B cell (primary cell): ENCODE measurements at regions not wholly inside any gene's neighbourhood (a gene's known extent, or its start where the extent isn't known, plus 50 kb on each side); places are given as distances from the start of the nearest gene placed in this dataset.

Source experiments
- ATAC-seq: fragments of 200-7000 bp; cut with Tn5 transposase; one replicate; pipeline ENCODE4 v1.10.0; 2021; ENCODE audit warnings: low read depth, mild to moderate bottlenecking, moderate number of reproducible peaks, moderate library complexity
- CTCF ChIA-PET: fragments of 350-600 bp; sonication (Branson Sonifier 250); formaldehyde crosslinking; loops from one replicate; lab custom pipeline; 2021; ENCODE audit warnings: antibody characterized with exemption, inconsistent platforms; lab: Charles Lee
- POLR2A ChIA-PET: fragments of 350-600 bp; sonication (Branson Sonifier 250); formaldehyde crosslinking; loops from one replicate; lab custom pipeline; 2021; ENCODE audit warnings: antibody characterized with exemption; lab: Charles Lee
- DNase-seq: peaks from one replicate; pipeline ENCODE4 v3.0.0; 2013
- H2AFZ ChIP-seq: 2 replicates; pipeline ENCODE4 v1.6.1; 2012; ENCODE audit warnings: mild to moderate bottlenecking, low read depth, low read length; ENCODE audit not compliant: insufficient read depth, poor library complexity, severe bottlenecking
- H3K27ac ChIP-seq, 2 donors: 1 replicate in 1 of 2; 2 replicates in 1 of 2; pipeline ENCODE4 v1.5.1; 2012 to 2013; ENCODE audit warnings: low read length in 2 of 2, mild to moderate bottlenecking in 2 of 2, moderate library complexity in 1 of 2
- H3K27me3 ChIP-seq, 4 experiments: fragments of 200-600 bp in 1 of 4; sonication (generic) in 1 of 4; replicated peaks in 1 of 4; 1 replicate in 2 of 4; 2 replicates in 2 of 4; pipeline versions ENCODE4 v1.6.1 to v1.7.0; 2013 to 2016; ENCODE audit warnings: low read length in 3 of 4, mild to moderate bottlenecking in 2 of 4, mixed read lengths in 1 of 4, moderate library complexity in 1 of 4; ENCODE audit not compliant: insufficient read depth in 4 of 4, control insufficient read depth in 3 of 4; ENCODE audit errors: control extremely low read depth in 1 of 4
- H3K36me3 ChIP-seq, 2 experiments: replicated peaks in 1 of 2; 1 replicate in 1 of 2; 2 replicates in 1 of 2; pipeline versions ENCODE4 v1.6.1 to v1.7.1; 2013; ENCODE audit warnings: low read length in 1 of 2; ENCODE audit not compliant: insufficient read depth in 2 of 2, control insufficient read depth in 1 of 2; ENCODE audit errors: control extremely low read depth in 1 of 2, extremely low read depth in 1 of 2
- H3K4me1 ChIP-seq, 2 donors: fragments of 200-600 bp in 1 of 2; sonication (generic) in 1 of 2; 1 replicate in 1 of 2; 2 replicates in 1 of 2; pipeline versions ENCODE4 v1.5.1 to v1.6.1; 2013 to 2017; ENCODE audit warnings: low read length in 2 of 2; ENCODE audit not compliant: control insufficient read depth in 2 of 2, insufficient read depth in 2 of 2
- H3K4me2 ChIP-seq: replicated peaks from 2 replicates; pipeline ENCODE3; 2012; ENCODE audit warnings: mild to moderate bottlenecking, low read depth, low read length; ENCODE audit not compliant: poor library complexity, severe bottlenecking
- H3K4me3 ChIP-seq, 5 experiments: fragments of 200-600 bp in 1 of 5; sonication (generic) in 1 of 5; 1 replicate in 3 of 5; 2 replicates in 2 of 5; pipeline versions ENCODE4 v1.5.1 to v1.7.0; 2011 to 2016; ENCODE audit warnings: low read length in 4 of 5, mild to moderate bottlenecking in 4 of 5, low read depth in 2 of 5, control low read depth in 1 of 5, moderate library complexity in 1 of 5; ENCODE audit not compliant: insufficient read depth in 1 of 5; ENCODE audit errors: control extremely low read depth in 1 of 5, extremely low read depth in 1 of 5
- H3K79me2 ChIP-seq: fragments of 200-600 bp; sonication (generic); one replicate; pipeline ENCODE4 v1.6.0; 2016; ENCODE audit warnings: low read length; ENCODE audit not compliant: control insufficient read depth, insufficient read depth
- H3K9ac ChIP-seq: fragments of 200-600 bp; sonication (generic); 2 replicates; pipeline ENCODE4 v1.6.1; 2017; ENCODE audit warnings: mild to moderate bottlenecking, low read length, moderate library complexity
- H3K9me3 ChIP-seq, 3 donors: one replicate each; pipeline versions ENCODE4 v1.6.1 to v1.7.1; 2013; ENCODE audit warnings: low read length in 2 of 3; ENCODE audit not compliant: control insufficient read depth in 2 of 3, insufficient read depth in 1 of 3; ENCODE audit errors: control extremely low read depth in 1 of 3
- H4K20me1 ChIP-seq: 2 replicates; pipeline ENCODE4 v1.6.0; 2012; ENCODE audit warnings: mild to moderate bottlenecking, low read length; ENCODE audit not compliant: insufficient read depth, control insufficient read depth, poor library complexity, severe bottlenecking
- H3K27ac Mint-ChIP-seq: one replicate; pipeline ENCODE4 v1.8.0; 2021; ENCODE audit warnings: mixed read lengths
- H3K27me3 Mint-ChIP-seq: one replicate; pipeline ENCODE4 v1.8.0; 2021; ENCODE audit warnings: mixed read lengths
- H3K4me1 Mint-ChIP-seq: one replicate; pipeline ENCODE4 v1.8.0; 2021; ENCODE audit warnings: mixed read lengths
- H3K4me3 Mint-ChIP-seq: one replicate; pipeline ENCODE4 v1.8.0; 2021; ENCODE audit warnings: mixed read lengths
- H3K9me3 Mint-ChIP-seq: one replicate; pipeline ENCODE4 v1.8.0; 2022; ENCODE audit warnings: mixed read lengths; ENCODE audit not compliant: insufficient read depth
- EZH2 ChIP-seq: IDR thresholded peaks from 2 replicates; pipeline ENCODE4 v1.6.1; 2012; ENCODE audit warnings: borderline replicate concordance, low read depth, mild to moderate bottlenecking, moderate library complexity, low read length; ENCODE audit not compliant: insufficient read depth, poor library complexity, severe bottlenecking
- WGBS: methylation state at CpG from one replicate; pipeline ENCODE4 v1.1.5; 2013; ENCODE audit warnings: missing lambda C conversion rate; ENCODE audit not compliant: insufficient coverage; 5-methylcytosine and 5-hydroxymethylcytosine counted together
- intact Hi-C: fragments of 100-400 bp; cut with micrococcal nuclease; formaldehyde crosslinking; loops from one replicate; pipeline ENCODE4 v1.10.0; 2022
- TF ChIP-seq, protein P1 (sequence below): fragments of 200-600 bp; IDR thresholded peaks from one replicate; pipeline ENCODE4 v1.8.0; 2022; ENCODE audit warnings: antibody characterized with exemption, mild to moderate bottlenecking

DNA sequence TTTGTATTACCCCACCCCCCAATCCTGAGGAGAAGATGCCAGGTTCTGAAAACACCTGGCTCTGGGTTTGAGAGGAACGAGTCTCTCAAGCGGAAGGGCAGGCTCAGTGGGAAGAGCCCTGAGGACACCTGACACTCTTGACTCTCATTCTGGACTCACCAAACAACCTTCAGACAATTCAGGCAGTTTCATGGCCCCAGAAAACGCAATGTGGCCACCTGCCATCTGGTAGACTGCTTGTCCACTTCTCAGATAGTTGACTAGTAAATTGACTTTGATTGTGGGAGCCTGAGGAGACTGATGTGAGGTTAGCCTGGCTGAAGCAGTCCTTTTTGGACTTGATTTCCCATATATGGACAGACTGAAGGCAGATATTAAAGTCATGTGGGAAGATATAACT, 117.5 kb upstream of the FSTL4 start:
- Histone ChIP-seq H3K27me3 (no peaks in the 10 kb centered on the region), H3K4me2 (no peak overlapping the region), H3K27ac (no peak overlapping the region), H3K4me1 (no peaks in the 10 kb centered on the region), H3K9me3 (peaks cover 0 to 11% (median 0%) of the 10 kb centered on the region in 3 donors), H2AFZ (no peak overlapping the region), H3K79me2 (no peaks in the 10 kb centered on the region), H3K36me3 (no peaks in the 10 kb centered on the region), H4K20me1 (no peaks in the 10 kb centered on the region), H3K4me3 (no peak overlapping the region), H3K9ac (no peak overlapping the region)
- 92% methylated on average over 2 of the region's 3 CpGs for WGBS
- Mint-ChIP-seq H3K4me3 (no peak overlapping the region), H3K27ac (no peak overlapping the region), H3K9me3 (peaks cover 4% of the 10 kb centered on the region), H3K27me3 (peaks cover 7% of the 10 kb centered on the region), H3K4me1 (no peaks in the 10 kb centered on the region)
- ChIA-PET CTCF (no interaction called here), POLR2A (no interaction called here)
- intact Hi-C loops: no loop called here
- ATAC-seq (no peak), DNase-seq (no peak)
- TF ChIP-seq EZH2: no peak
- TF ChIP-seq, protein P1, sequence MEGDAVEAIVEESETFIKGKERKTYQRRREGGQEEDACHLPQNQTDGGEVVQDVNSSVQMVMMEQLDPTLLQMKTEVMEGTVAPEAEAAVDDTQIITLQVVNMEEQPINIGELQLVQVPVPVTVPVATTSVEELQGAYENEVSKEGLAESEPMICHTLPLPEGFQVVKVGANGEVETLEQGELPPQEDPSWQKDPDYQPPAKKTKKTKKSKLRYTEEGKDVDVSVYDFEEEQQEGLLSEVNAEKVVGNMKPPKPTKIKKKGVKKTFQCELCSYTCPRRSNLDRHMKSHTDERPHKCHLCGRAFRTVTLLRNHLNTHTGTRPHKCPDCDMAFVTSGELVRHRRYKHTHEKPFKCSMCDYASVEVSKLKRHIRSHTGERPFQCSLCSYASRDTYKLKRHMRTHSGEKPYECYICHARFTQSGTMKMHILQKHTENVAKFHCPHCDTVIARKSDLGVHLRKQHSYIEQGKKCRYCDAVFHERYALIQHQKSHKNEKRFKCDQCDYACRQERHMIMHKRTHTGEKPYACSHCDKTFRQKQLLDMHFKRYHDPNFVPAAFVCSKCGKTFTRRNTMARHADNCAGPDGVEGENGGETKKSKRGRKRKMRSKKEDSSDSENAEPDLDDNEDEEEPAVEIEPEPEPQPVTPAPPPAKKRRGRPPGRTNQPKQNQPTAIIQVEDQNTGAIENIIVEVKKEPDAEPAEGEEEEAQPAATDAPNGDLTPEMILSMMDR: no peak

DNA sequence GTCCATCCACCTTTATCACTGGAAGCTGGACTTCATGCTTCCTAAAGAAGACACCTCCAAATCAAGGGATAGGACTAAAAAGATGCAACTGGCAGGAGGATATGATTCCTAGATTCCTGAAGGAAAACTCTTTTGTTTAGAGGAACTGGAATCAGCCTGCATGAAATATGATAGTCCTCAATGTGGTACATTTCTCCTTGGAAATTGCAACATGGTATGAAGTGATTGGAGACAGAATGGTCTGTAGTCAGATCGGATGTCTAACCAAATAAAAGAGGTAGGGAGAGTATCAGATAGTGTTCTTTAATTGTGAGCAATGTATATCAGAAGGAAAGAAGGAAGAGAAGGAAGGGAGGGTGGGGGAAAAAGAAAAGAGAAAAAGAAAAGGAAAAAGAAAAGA, 116.1 kb upstream of the FSTL4 start:
- H3K27me3 ChIP-seq: peaks cover 0 to 4% (median 0%) of the 10 kb centered on the region in 4 experiments
- no peak for ATAC-seq
- CTCF ChIA-PET: interaction anchor here (0.7 kb wide), 1 partner anchor 195 kb away, joined by 3 read pairs; no protein-coding TSS in a partner anchor
- H3K9ac ChIP-seq: no peak overlapping the region
- H3K9me3 ChIP-seq: peaks cover 0 to 14% (median 0%) of the 10 kb centered on the region in 3 donors
- H3K27ac ChIP-seq: no peak overlapping the region
- H4K20me1 ChIP-seq: no peaks in the 10 kb centered on the region
- H3K36me3 ChIP-seq: no peaks in the 10 kb centered on the region
- Mint-ChIP-seq H3K27ac (no peak overlapping the region), H3K27me3 (peaks cover 7% of the 10 kb centered on the region), H3K4me3 (no peak overlapping the region), H3K4me1 (no peaks in the 10 kb centered on the region), H3K9me3 (peaks cover 4% of the 10 kb centered on the region)
- no peak overlapping the region for H3K4me2 ChIP-seq
- TF ChIP-seq, protein P1: no peak
- TF ChIP-seq EZH2: no peak
- H3K4me1 ChIP-seq: no peaks in the 10 kb centered on the region
- no peaks in the 10 kb centered on the region for H3K79me2 ChIP-seq
- DNase-seq: no peak
- WGBS: 90% methylated on average over 1 of the region's 1 CpG
- intact Hi-C loops: no loop called here
- POLR2A ChIA-PET: no interaction called here
- H2AFZ ChIP-seq: no peak overlapping the region
- H3K4me3 ChIP-seq: no peak overlapping the region
